ENCODE measurements at regions not wholly inside any gene's neighbourhood (a gene's known extent, or its start where the extent isn't known, plus 50 kb on each side); places are given as distances from the start of the nearest gene placed in this dataset.

- TF ChIP-seq POLR2A (IDR thresholded peaks at IDR 0.05; ENCODE audit: low read length) (no peak), GATA1 (IDR thresholded peaks at IDR 0.05; ENCODE audit: low read depth, low read length) (no peak)
These were observed 684.0 kb downstream of the UTRN start for GRCh38 chr6:144969154-144969553.
